Lower lobe of right lung (tissue), 2 donors: ENCODE measurements at regions not wholly inside any gene's neighbourhood (a gene's known extent, or its start where the extent isn't known, plus 50 kb on each side); places are given as distances from the start of the nearest gene placed in this dataset.

ENCODE experiments used
- ATAC-seq, 2 donors: fragments of 200-7000 bp; cut with Tn5 transposase; one replicate each; pipeline ENCODE4 v1.9.1; 2020 to 2022; ENCODE audit warnings: mild to moderate bottlenecking in 2 of 2, moderate library complexity in 2 of 2
- DNase-seq: peaks from one replicate; pipeline ENCODE4 v3.0.0-alpha.2; 2020
- H3K27ac ChIP-seq: fragments of 200-600 bp; one replicate; pipeline ENCODE4 v1.8.0; 2022
- H3K27me3 ChIP-seq: fragments of 200-600 bp; one replicate; pipeline ENCODE4 v1.8.0; 2022; ENCODE audit warnings: low read depth
- H3K36me3 ChIP-seq: fragments of 200-600 bp; one replicate; pipeline ENCODE4 v1.8.0; 2022; ENCODE audit warnings: mild to moderate bottlenecking
- H3K4me1 ChIP-seq: fragments of 200-600 bp; one replicate; pipeline ENCODE4 v1.8.0; 2022
- H3K4me3 ChIP-seq: fragments of 200-600 bp; one replicate; pipeline ENCODE4 v1.8.0; 2022; ENCODE audit warnings: mild to moderate bottlenecking
- H3K9me3 ChIP-seq: fragments of 200-600 bp; one replicate; pipeline ENCODE4 v1.8.0; 2022
- intact Hi-C: fragments of 100-400 bp; cut with DNase I; formaldehyde crosslinking; loops from one replicate; pipeline ENCODE4 v1.11.0; 2022
- TF ChIP-seq, protein P1 (sequence below): fragments of 200-600 bp; IDR thresholded peaks from one replicate; pipeline ENCODE4 v1.8.0; 2022; ENCODE audit warnings: antibody characterized with exemption, mild to moderate bottlenecking
- donor health status: DM: no; HTN: yes; CAD: no; lungs with severe emphysema.

DNA sequence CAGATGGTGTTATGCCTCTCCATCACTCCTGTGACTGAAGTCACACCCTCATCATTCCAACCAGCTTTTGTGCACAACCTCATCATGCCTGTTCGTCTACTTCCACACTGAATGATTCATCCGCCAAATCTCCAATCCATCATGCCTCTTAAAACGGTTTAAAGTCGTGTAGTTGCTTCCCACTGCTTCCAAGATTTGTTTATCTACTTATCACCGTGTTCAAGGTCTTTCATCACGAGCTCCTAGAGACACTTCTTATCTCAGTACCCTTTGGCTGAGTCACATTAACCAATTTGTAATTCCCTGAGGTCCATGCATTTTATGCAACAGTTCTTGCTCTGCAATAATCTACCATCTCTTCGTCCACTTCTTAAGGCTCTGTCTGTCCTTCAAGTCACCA lies 592.3 kb upstream of the ID2 start:
- no peaks in the 10 kb centered on the region for H3K27me3 ChIP-seq
- TF ChIP-seq, protein P1, sequence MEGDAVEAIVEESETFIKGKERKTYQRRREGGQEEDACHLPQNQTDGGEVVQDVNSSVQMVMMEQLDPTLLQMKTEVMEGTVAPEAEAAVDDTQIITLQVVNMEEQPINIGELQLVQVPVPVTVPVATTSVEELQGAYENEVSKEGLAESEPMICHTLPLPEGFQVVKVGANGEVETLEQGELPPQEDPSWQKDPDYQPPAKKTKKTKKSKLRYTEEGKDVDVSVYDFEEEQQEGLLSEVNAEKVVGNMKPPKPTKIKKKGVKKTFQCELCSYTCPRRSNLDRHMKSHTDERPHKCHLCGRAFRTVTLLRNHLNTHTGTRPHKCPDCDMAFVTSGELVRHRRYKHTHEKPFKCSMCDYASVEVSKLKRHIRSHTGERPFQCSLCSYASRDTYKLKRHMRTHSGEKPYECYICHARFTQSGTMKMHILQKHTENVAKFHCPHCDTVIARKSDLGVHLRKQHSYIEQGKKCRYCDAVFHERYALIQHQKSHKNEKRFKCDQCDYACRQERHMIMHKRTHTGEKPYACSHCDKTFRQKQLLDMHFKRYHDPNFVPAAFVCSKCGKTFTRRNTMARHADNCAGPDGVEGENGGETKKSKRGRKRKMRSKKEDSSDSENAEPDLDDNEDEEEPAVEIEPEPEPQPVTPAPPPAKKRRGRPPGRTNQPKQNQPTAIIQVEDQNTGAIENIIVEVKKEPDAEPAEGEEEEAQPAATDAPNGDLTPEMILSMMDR = no peak
- H3K4me1 ChIP-seq = no peaks in the 10 kb centered on the region
- no peak for DNase-seq
- H3K36me3 ChIP-seq = no peaks in the 10 kb centered on the region
- H3K27ac ChIP-seq = no peak overlapping the region
- no peaks in the 10 kb centered on the region for H3K9me3 ChIP-seq
- H3K4me3 ChIP-seq = no peak overlapping the region
- intact Hi-C loops = no loop called here
- no peak for ATAC-seq

DNA sequence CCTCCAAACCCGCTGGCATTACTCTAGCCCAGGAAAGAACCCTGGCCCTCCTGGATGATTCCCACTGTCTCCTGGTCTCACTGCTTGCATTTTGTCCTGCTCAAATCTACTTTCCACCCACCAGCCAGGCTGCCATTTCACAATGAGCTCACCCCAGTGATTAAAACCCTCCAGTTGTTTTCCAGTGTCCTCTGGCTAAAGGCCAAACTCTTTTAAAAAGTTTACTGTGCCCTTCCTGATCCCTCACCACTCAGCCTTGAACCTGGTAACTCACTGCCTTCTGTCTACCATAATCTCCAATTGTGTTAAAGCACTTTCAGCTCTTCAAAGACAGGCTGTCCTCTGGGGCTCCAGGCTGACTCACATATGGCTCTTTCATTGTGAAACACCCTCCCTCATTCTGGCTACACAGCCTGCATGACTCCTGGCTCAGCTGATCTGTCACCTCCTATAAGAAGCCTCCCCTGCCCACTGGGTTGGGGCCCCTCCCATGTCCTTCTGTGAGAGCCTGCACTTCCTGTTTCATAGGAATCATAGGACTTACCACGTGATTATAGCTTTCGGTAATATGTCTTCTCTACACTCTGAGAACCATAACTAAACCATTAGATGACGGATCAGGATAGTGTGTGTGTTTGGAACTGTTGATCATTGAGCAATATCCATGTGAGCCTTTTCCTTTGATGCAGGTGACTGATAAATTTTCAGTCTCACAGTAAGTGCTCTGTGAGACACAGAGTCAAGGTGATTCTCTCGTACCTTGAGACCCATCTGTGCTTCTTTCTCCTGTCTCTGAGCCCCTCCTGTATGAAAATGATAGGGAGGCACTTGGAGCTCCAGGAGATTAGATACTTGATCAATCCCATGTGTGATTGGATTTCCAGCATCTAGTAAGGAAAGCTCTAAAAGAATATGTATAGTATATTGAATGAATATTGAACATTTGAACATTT lies 590.8 kb upstream of the ID2 start:
- Histone ChIP-seq H3K27ac (no peak overlapping the region), H3K4me3 (no peak overlapping the region), H3K4me1 (no peaks in the 10 kb centered on the region), H3K9me3 (no peaks in the 10 kb centered on the region), H3K27me3 (no peaks in the 10 kb centered on the region), H3K36me3 (no peaks in the 10 kb centered on the region)
- TF ChIP-seq, protein P1 = no peak
- ATAC-seq (peak; percentile 79 to 92), DNase-seq (peak; percentile 83)
- intact Hi-C loops = no loop called here

DNA sequence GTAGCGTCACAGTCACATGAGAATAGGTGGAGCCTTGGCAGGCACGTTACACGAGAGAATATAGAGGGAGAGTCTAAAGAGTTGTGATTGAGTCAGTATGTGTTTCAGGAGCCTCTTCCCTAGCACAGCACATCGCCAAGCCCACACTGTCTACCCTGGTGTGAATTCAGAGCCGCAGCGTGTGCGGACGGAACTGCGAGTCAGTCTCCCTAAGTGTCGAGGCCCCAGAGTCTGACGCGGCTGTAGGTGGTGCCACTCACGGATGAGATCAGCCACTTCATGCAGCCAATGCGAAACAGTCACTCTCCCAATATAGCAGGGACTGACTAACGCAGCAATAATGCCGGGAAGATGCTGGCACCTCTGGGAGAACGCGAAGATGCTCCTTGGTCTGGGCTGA lies 587.3 kb upstream of the ID2 start:
- no peak overlapping the region for H3K4me3 ChIP-seq
- TF ChIP-seq, protein P1 = no peak
- no peaks in the 10 kb centered on the region for H3K4me1 ChIP-seq
- DNase-seq (no peak), ATAC-seq (no peak)
- no peak overlapping the region for H3K27ac ChIP-seq
- intact Hi-C loops = no loop called here
- no peaks in the 10 kb centered on the region for H3K27me3 ChIP-seq
- no peaks in the 10 kb centered on the region for H3K36me3 ChIP-seq
- no peaks in the 10 kb centered on the region for H3K9me3 ChIP-seq

DNA sequence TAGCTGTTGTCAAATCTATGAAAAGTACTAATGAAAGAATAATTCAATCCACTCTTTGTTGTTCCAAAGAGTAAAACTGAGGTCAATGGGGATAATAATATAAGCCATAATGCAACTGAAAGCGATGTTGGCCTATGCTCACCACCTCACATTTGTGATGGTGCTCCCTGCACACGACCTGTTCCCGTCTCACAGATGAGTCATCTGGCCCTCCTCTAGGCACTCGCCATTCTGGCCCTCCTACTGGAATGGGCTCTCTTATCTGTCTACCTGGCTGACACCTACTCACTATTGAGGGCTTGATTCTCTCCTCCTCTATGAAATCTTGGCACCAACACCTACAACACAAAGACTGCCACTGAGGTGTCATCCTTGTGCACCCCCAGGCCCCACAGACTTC lies 585.9 kb upstream of the ID2 start:
- intact Hi-C loops = no loop called here
- H3K4me3 ChIP-seq = no peak overlapping the region

DNA sequence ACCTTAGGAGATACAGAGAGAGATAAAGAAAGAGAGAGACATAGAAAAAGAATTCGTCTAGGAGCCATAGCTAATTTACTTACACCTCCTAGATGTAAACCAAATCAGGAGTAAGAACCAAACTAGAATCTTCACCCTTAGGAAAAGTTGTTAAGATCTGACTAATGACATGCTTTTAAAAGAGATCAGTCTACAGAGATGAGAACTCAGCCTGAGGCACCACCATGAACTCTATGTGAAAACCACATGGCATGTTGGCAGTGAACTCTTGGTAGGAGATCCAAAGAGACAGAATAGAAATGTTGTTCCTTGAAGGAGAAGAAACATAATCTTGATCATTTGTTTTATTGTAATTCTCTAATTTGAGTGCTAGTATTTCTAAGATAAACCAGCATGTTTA lies 585.4 kb upstream of the ID2 start:
- Histone ChIP-seq H3K27me3 (no peaks in the 10 kb centered on the region), H3K4me3 (no peak overlapping the region), H3K27ac (no peak overlapping the region), H3K9me3 (no peaks in the 10 kb centered on the region), H3K4me1 (no peaks in the 10 kb centered on the region), H3K36me3 (no peaks in the 10 kb centered on the region)
- TF ChIP-seq, protein P1 = no peak
- ATAC-seq (no peak), DNase-seq (no peak)
- intact Hi-C loops = no loop called here

More for the DNA sequence above, 585.9 kb upstream of the ID2 start:
- no peak overlapping the region for H3K27ac ChIP-seq
- no peaks in the 10 kb centered on the region for H3K9me3 ChIP-seq
- H3K27me3 ChIP-seq = no peaks in the 10 kb centered on the region
- TF ChIP-seq, protein P1 = no peak
- H3K36me3 ChIP-seq = no peaks in the 10 kb centered on the region
- DNase-seq (no peak), ATAC-seq (no peak)
- no peaks in the 10 kb centered on the region for H3K4me1 ChIP-seq
